GM18517 (cell line): ENCODE measurements at regions not wholly inside any gene's neighbourhood (a gene's known extent, or its start where the extent isn't known, plus 50 kb on each side); places are given as distances from the start of the nearest gene placed in this dataset.

Source experiments
- ATAC-seq: cut with Tn5 transposase; IDR thresholded peaks from one replicate; pipeline ENCODE4 v1.9.1; 2021; ENCODE audit warnings: mild to moderate bottlenecking, moderate library complexity; ENCODE audit not compliant: unreplicated experiment

GRCh38 chr5:39587675-39588074 lies 162.9 kb upstream of the DAB2 start:
- ATAC-seq = no peak

GRCh38 chr5:39586185-39586584 lies 161.4 kb upstream of the DAB2 start:
- no peak for ATAC-seq

GRCh38 chr5:39584927-39585326 lies 160.1 kb upstream of the DAB2 start:
- ATAC-seq = no peak

DNA sequence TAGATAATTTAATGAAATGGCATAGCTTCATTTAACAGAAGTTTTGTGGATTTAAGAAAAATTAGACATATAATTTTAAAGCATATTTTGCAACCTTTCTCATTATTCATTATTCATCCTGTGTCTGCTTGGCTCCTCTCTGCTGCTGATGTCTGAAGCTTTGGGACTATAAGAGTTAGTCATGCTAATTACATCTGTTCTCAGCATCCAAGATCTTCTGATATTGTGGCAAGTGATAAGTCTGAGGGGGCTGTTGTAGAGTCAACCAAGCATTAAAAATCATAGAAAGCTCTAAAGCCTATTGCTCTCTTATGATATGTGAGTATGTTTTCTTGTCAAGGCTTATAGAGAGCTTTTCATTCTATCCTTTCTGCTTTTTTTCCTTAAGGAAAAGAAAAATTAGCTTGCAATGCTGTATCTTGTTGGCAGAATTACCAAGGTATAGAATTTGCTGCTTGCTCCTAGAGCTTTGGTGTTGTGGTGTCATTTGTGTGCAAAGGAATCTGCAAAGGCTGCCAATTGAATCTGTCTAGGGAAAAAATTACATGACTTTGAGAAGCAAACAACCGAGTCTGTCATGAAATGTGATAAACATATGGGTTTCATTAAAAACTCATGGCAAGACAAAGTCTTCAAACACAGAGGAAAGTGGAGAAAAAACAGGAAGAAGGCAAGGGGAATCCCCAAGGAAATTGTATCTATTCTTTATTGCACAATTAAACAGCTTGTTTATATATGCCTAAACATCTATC lies 156.1 kb upstream of the DAB2 start:
- ATAC-seq = no peak

GRCh38 chr5:39579750-39580149 lies 155.0 kb upstream of the DAB2 start:
- ATAC-seq = no peak

DNA sequence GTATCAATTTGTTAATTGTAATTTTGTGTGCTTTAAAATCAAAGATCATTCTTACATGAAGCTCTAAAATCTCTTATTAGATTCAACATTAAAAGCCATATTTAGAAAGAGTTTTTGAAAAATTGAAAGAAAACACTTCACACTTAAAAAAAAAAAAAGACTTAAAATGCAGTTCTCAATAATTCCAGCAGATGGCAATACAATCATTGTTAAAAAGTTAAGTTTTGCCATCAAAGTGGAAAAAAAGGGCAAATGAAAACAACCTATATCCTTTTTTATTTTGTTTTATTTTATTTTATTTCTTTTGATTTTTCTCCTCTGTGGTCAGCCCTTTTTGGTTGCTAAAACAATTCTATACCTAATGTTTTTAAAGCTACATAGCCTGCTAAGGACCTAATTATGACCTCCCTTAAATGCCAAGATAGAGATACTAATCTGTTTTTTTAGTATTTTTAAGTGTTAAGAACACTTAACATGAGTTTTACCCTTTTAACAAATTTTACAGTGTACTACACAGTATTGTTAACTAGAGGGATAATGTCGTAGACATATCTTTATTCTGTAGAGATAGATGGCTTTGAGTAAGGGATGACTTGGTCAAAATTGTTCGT lies 154.2 kb upstream of the DAB2 start:
- no peak for ATAC-seq

DNA sequence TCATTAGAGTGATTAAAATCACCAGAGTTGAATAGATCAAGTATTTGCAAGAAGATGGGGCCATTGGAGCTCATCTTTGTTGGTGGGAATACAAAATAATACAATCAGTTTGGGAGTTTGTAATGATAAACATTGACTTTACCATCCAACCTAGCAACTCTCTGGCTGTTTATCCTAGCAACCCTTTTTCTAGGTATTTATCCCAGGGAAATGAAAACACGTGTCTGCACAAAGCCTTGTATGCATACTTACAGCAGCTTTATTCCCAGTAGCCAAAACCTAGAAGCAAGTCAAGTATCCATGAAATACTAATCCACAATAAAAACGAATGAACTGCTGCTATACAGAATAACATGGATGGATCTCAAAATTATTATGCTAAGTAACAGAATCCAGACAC lies 152.7 kb upstream of the DAB2 start:
- no peak for ATAC-seq

DNA sequence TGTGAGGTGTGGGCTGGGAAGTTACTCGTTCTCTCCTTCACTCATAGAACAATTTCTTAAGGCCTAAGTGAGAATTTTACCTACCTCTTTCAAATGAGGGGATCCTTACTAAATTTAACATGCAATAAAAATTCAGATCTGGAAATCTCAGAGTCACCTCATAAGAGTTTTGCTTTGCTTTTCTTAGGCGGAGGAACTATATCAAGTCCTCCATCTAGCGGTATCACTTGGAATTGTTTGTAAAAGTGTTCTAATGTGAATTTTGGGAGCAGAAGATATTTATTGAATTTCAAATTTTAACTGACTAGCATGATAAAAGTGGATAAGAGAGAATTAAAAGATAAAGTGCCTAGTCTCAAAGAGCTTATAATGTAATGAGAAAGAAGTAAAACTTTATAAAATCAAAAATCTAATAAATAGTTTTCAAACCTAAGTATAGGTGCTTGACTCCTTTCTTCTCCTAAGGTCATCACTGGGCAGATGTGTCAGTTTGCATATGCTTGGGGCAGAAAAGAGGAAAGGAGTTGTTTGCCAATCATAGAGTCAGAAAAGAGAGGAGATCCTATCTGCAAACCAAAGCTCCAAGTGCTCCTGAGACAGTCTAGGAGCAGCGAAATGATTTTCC lies 145.7 kb upstream of the DAB2 start:
- no peak for ATAC-seq

DNA sequence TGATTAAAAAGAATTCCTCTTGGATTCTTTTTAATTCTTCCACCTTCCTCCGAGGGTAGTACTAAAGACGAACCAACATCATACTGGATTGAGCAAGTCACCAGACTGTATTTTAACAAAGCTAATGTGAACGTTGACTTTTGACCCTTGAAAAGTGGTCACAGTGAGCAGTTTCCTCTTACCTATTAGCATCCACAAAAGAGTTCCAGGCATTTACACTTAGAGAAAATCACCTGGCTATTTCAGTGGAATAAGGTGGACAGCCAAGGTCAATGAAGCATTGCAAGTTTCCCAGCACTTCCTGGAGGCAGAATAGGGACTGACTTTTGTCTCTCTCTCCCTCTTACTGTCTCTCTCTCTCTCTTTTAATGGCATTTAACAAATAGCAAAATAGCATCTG lies 145.1 kb upstream of the DAB2 start:
- ATAC-seq = no peak

GRCh38 chr5:39566891-39567290 lies 142.1 kb upstream of the DAB2 start:
- ATAC-seq = no peak

DNA sequence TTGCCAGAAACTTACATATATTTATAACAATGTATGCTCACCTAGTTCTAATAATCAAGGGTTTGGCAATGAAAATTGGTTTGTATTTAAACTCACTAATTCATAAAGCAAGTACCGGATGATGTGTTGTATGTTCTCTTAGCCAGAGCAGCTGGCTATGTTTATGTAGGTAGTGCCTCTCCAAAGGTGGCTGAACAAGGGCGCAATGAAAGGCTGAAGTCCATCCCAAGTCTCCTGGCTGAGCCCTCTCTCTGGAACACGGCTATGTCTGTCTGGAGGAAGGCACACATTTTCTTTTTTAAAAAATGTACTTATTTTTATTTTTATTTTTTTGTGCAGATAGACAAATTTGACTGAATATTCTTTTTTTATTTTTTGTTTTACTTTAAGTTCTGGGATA lies 141.2 kb upstream of the DAB2 start:
- no peak for ATAC-seq

GRCh38 chr5:39561421-39561820 lies 136.6 kb upstream of the DAB2 start:
- ATAC-seq = no peak

DNA sequence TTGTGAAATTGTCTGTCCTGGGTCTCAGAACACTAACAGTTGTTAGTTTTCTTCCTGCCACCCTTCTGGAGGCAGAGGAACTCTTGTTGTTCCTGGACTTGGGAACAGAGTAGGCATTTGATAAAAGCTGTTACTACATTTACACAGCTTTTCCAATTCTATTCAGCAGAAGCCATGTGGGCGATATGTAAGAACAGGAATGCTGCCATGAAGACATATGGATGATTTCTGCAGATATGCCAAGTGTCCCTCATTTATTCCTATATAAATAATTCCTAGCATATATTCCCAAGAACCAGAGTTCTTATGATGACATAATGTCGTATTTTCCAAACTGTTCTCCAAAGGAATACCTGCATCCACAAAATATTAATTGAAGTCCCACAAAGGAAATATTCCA lies 135.9 kb upstream of the DAB2 start:
- no peak for ATAC-seq

GRCh38 chr5:39559923-39560322 lies 135.1 kb upstream of the DAB2 start:
- ATAC-seq = no peak

DNA sequence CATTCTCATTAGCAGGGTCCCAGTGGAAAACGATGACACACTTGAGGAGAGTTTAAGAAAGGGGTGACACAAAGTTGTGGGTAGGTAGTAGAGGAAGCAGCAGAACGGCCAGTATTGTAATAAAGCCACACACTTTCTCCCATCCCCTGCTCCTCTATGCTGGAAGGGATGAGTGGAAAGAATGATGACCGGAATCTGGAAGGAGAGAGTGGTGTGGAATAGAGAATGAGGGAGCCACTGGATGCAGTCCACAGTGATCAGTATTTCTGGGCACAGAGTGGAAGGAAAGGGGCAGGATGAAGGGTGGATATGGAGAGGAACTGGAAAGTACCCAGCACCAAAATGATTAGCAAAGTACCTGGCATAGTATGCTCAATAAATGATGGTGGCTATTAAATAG lies 133.8 kb upstream of the DAB2 start:
- no peak for ATAC-seq

- no peak for ATAC-seq
Measured at GRCh38 chr5:39555788-39556187, 131.0 kb upstream of the DAB2 start.

- no peak for ATAC-seq
Measured at GRCh38 chr5:39547553-39548154, 122.9 kb upstream of the DAB2 start.

GRCh38 chr5:39544941-39545340 lies 120.2 kb upstream of the DAB2 start:
- ATAC-seq = no peak

DNA sequence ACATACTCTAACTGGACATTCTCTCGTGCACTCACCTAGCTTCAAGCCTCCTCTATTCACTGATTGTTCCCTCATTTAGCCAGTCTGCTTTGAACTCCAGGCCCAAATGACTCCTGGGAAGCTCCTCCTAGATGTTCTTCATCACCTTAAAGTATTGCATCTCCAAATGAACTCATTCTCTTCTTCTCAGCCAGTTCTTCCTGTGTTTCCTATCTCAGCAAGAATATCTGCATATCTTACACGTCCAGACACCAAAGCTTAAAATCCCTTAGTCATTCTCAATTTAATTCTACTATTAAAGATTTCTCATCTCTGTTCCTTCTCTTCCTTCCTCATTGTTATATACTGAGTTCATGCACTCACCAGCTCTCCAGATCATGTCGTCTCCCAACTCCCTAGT lies 118.6 kb upstream of the DAB2 start:
- no peak for ATAC-seq

DNA sequence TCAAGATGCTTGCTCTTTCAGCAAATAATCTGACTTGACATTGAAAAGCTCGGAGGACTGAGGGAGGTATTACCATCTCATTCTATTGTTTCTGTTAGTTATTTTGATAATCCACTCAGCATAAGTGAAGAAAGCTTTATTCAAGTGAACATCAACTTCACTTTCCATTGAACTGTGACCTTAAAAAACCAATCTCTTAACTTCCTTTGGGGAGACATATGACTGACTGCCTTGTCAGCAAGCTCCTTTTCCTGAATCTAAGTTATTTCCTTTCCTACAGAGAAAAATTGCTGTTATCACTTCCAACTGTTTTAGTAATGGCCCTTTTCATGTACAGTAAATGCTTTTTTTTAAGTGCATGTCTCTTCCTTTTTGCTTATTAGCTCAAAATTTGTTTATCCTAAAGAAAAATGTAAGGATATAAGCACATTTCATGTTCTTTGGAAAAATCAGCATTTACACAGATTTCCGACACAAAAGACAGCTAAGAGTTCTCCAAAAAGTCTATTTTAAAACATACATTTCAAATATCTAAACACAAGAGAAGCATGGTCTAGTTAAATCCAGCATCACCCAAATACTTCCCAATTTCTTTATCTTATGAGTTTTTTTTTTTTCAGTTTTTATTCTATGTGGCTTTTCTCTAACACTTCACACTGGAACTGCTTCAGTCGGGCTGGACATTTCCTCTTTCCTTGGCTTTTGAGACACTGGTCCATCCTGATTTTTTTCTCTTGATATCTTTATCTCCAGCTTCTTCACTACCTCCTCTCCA lies 117.9 kb upstream of the DAB2 start:
- ATAC-seq = no peak

DNA sequence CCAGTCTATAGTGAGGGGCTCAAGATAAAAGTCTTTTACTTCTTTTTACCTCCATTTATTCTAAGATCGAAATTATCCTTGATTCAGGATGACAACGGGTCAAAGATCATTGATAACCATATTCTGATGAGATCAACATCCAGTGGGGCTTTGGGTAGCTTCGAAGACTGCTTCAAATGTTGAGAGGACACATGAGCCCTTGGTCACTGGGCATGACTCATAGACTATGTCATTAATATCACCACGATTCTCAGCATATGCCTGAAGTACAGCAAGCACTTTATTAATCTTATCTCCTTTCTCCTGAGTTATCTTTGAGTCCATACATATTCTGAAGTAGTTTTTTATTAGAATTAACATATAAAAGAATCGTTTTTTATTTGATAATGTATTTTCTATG lies 117.1 kb upstream of the DAB2 start:
- ATAC-seq = no peak
